AG04450 (cell line): ENCODE measurements at regions not wholly inside any gene's neighbourhood (a gene's known extent, or its start where the extent isn't known, plus 50 kb on each side); places are given as distances from the start of the nearest gene placed in this dataset.

Source experiments
- CTCF ChIA-PET: fragments of 300-600, 350-600 bp; formaldehyde crosslinking; extraction: SDS; loops from one replicate; lab custom pipeline; 2022; ENCODE audit warnings: antibody characterized with exemption, inconsistent platforms; lab: Charles Lee
- POLR2A ChIA-PET: fragments of 350-600 bp; formaldehyde crosslinking; extraction: SDS; loops from one replicate; lab custom pipeline; 2021; ENCODE audit warnings: antibody characterized with exemption, inconsistent platforms; lab: Yijun Ruan, JAX
- DNase-seq: peaks from one replicate; pipeline ENCODE4 v3.0.0-alpha.2; 2011; ENCODE audit warnings: low read depth, low spot score
- H3K27ac ChIP-seq: one replicate; pipeline ENCODE4 v1.5.1; 2012; ENCODE audit warnings: low read depth, low read length, control low read depth
- H3K27me3 ChIP-seq: one replicate; pipeline ENCODE4 v1.6.0; 2012; ENCODE audit warnings: low read length; ENCODE audit not compliant: control insufficient read depth, insufficient read depth
- H3K4me3 ChIP-seq: 2 replicates; pipeline ENCODE4 v1.5.1; 2011; ENCODE audit warnings: mild to moderate bottlenecking, low read depth, low read length, control low read depth
- H3K9me3 ChIP-seq: 2 replicates; pipeline ENCODE4 v1.5.1; 2012; ENCODE audit warnings: low read length; ENCODE audit not compliant: control insufficient read depth, insufficient read depth
- TF ChIP-seq, protein P1 (sequence below): IDR thresholded peaks from 2 replicates; pipeline ENCODE4 v1.5.1; 2011; ENCODE audit warnings: low read depth, low read length, control low read depth, inconsistent platforms

DNA sequence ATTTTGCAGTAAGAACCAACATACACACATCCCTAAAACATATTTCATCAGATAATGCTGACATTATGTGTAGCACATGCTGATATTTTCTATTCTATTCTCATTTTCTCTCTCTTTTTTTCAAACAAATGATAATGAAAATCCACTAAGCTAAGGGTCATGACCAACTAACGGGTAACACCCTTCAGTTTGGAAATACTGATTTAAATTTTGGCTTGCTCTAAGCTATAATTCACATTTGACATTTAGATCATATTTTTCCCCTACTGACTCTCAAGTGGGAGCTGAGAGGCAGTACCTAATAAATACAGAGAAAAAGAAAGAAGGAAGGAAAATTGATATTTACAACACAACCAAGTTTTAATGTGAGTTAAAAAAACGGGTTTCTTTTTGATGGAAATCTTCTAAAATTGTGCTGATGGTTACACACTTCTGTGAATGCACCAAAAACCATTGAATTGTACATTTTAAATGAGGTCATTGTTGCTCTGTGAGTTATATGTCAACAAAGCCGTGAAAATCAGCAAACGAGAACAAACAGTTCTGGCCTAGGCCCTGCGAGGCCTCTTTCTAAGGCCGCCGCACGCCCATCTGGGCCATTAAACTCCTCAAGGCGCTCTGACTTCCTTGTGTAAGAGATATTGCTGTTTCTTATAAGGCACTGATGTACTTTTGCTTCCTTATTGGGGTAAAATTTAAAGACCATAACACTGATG, 124.2 kb downstream of the GALR1 start:
- H3K4me3 ChIP-seq = no peak overlapping the region
- H3K27ac ChIP-seq = no peak overlapping the region
- no peak for DNase-seq
- ChIA-PET CTCF (no interaction called here), POLR2A (no interaction called here)
- H3K9me3 ChIP-seq = peaks cover 59% of the 10 kb centered on the region
- H3K27me3 ChIP-seq = no peaks in the 10 kb centered on the region
- TF ChIP-seq, protein P1, sequence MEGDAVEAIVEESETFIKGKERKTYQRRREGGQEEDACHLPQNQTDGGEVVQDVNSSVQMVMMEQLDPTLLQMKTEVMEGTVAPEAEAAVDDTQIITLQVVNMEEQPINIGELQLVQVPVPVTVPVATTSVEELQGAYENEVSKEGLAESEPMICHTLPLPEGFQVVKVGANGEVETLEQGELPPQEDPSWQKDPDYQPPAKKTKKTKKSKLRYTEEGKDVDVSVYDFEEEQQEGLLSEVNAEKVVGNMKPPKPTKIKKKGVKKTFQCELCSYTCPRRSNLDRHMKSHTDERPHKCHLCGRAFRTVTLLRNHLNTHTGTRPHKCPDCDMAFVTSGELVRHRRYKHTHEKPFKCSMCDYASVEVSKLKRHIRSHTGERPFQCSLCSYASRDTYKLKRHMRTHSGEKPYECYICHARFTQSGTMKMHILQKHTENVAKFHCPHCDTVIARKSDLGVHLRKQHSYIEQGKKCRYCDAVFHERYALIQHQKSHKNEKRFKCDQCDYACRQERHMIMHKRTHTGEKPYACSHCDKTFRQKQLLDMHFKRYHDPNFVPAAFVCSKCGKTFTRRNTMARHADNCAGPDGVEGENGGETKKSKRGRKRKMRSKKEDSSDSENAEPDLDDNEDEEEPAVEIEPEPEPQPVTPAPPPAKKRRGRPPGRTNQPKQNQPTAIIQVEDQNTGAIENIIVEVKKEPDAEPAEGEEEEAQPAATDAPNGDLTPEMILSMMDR = no peak

DNA sequence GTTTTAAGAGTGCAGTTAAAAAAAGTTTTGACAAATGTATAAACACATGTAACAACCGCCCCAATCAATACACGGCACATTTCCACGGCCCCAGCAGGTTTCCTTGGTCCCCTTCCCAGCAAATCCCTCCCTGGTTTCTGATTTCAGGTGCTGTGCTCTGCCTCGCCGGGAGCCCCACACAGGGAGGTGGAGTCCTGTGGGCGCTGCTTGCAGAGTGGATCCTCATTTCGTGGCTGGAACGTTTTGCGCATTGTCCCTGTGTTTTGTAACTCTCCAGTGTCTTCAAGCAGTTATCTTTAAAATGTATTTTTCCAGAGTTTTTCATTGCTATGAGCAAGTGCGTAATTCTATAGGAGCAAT, 124.8 kb downstream of the GALR1 start:
- ChIA-PET POLR2A (no interaction called here), CTCF (no interaction called here)

DNA sequence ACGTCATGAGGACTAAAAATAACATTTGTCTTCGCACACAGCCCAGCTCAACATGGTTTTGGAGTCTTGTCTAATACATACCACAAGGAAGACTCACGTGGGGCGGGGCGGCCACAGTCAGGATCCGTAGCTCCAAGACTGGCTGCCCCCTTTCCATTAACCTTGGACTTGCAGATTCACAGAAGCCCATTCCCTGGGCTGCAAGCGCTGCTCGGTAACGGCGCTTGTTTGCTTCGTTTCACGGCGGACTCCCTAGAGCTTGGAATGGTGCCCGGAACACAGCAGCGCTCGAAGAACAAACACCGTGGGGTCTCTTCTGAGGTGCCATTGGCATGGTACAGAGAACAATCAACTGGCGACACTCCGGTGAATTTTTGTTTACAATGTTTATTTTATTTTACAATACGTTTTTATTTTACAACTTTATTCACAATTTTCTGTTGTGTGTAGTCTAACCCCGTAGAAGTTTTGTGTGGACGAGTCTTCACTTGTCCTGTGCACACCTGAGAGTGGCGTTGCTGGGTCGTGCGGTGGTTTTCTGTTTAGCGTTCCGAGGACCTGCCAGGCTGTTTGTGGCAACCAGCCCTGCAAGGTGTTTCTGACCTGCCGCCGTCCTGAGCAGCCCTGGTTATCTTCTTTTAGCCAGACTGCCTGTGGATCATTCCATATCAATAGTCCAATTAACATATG, 126.5 kb downstream of the GALR1 start:
- H3K27me3 ChIP-seq = no peaks in the 10 kb centered on the region
- peaks cover 57% of the 10 kb centered on the region for H3K9me3 ChIP-seq
- H3K27ac ChIP-seq = no peak overlapping the region
- TF ChIP-seq, protein P1 = no peak
- H3K4me3 ChIP-seq = no peak overlapping the region
- CTCF ChIA-PET = no interaction called here
- POLR2A ChIA-PET = no interaction called here
- DNase-seq = no peak

More for the DNA sequence above, 124.8 kb downstream of the GALR1 start:
- DNase-seq = no peak
- TF ChIP-seq, protein P1 = no peak
- Histone ChIP-seq H3K27me3 (no peaks in the 10 kb centered on the region), H3K4me3 (no peak overlapping the region), H3K27ac (no peak overlapping the region), H3K9me3 (peaks cover 58% of the 10 kb centered on the region)

DNA sequence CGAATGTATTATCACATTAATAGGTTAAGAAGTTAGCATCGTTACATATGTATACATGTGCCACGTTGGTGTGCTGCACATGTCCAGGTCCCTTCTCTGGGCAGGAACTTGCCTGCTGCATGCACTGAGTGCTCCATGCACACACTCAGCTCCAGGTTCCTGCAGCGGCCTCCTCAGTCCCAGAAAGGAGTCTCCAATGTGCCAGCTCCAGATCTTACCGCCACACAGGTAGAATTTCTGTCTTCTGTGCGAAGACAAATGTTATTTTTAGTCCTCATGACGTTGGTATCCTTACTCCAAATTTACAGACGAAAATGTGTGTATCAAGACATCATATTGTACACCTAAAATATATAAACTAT, 127.1 kb downstream of the GALR1 start:
- H3K27ac ChIP-seq = no peak overlapping the region
- ChIA-PET CTCF (no interaction called here), POLR2A (no interaction called here)
- no peak overlapping the region for H3K4me3 ChIP-seq
- H3K27me3 ChIP-seq = no peaks in the 10 kb centered on the region
- TF ChIP-seq, protein P1 = no peak
- peaks cover 55% of the 10 kb centered on the region for H3K9me3 ChIP-seq
- DNase-seq = no peak

DNA sequence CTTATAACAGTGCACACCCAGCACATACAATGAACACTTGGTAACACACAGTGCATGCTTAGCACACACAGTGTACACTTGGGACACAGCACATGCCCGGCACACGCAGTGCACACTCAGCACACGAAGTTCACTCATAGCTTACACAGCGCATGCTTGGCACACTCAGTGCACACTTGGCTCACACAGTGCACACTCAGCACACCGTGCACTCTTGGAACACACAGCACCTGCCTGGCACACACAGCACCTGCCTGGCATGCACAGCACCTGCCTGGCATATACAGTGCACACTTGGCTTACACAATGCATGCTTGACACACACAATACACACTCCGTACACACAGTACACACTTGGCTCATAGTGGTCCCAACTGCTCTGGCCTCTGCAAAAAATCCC, 128.2 kb downstream of the GALR1 start:
- Histone ChIP-seq H3K27me3 (no peaks in the 10 kb centered on the region), H3K27ac (no peak overlapping the region), H3K4me3 (no peak overlapping the region), H3K9me3 (peaks cover 56% of the 10 kb centered on the region)
- CTCF ChIA-PET = no interaction called here
- DNase-seq = no peak
- POLR2A ChIA-PET = no interaction called here
- TF ChIP-seq, protein P1 = no peak
